Peyer's patch (tissue), 4 donors: ENCODE measurements at regions not wholly inside any gene's neighbourhood (a gene's known extent, or its start where the extent isn't known, plus 50 kb on each side); places are given as distances from the start of the nearest gene placed in this dataset.

Experiments
- DNase-seq, 3 donors: peaks; one replicate each; pipeline ENCODE4 v3.0.0-alpha.2; 2017 to 2019
- H3K27ac ChIP-seq, 4 donors: fragments of 200-600 bp; sonication (generic); one replicate each; pipeline ENCODE4 v1.5.1; 2016 to 2019
- H3K27me3 ChIP-seq, 2 donors: fragments of 200-600 bp; sonication (generic); one replicate each; pipeline ENCODE4 v1.5.1; 2019
- H3K36me3 ChIP-seq, 3 donors: fragments of 200-600 bp; sonication (generic); one replicate each; pipeline ENCODE4 v1.5.1; 2016 to 2019
- H3K4me1 ChIP-seq, 4 donors: fragments of 200-600 bp; sonication (generic); one replicate each; pipeline ENCODE4 v1.5.1; 2016 to 2019
- H3K4me3 ChIP-seq, 4 donors: fragments of 200-600 bp; sonication (generic); 1 replicate in 3 of 4; 2 replicates in 1 of 4; pipeline ENCODE4 v1.5.1; 2016 to 2019; ENCODE audit warnings: mild to moderate bottlenecking in 1 of 4
- H3K9me3 ChIP-seq, 4 donors: fragments of 200-600 bp; sonication (generic); one replicate each; pipeline ENCODE4 v1.5.1; 2016 to 2019; ENCODE audit warnings: mild to moderate bottlenecking in 1 of 4
- POLR2A ChIP-seq, 2 donors: fragments of 450-650 bp; IDR thresholded peaks; one replicate each; pipeline ENCODE4 v1.5.1; 2017; ENCODE audit warnings: antibody characterized with exemption in 2 of 2, mild to moderate bottlenecking in 2 of 2, moderate library complexity in 2 of 2
- TF ChIP-seq, protein P1 (sequence below), 6 experiments: fragments of 450-650 bp in 4 of 6; fragments of 200-600 bp in 2 of 6; sonication (generic) in 1 of 6; IDR thresholded peaks; one replicate each; pipeline ENCODE4 v1.5.1; 2017 to 2019; ENCODE audit warnings: antibody characterized with exemption in 6 of 6, mild to moderate bottlenecking in 3 of 6, moderate library complexity in 1 of 6

DNA sequence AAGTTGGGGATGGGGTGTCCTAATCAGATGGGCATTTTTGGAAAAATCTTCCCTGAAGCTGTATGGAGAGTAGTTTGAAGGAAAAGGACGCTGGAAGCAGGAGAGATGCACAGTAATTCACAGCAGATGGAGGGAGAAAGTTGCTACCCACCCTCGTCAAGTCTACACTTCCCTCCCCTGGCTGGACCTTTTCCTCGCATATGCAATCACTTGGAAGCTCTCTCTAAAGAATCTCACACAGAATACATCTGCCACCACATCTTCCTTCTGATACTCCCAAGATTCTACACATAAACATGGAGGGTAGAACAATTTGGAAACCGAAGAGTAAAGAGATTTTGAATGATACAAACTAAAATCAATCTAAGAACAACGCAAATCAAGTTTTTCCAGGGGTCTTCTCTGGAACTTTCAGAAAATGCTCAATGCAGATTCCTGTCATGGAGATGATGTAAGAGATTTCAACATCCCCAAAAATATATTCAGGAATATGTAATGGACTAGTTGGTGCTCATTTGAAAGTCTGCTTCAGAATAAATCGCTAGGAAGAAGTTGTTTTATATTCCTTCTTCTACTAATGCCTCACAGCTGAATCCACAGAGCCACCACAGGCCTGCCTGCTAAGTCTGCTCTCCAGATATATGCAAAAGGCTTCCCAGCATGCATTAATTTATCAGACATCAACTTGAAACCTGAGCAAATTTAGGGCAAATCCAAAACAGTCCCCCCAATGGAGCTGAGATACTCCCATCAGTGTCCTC is 291.5 kb downstream of the LRATD1 start:
- Histone ChIP-seq H3K9me3 (no peaks in the 10 kb centered on the region), H3K4me1 (no peaks in the 10 kb centered on the region), H3K27ac (no peak overlapping the region), H3K4me3 (no peak overlapping the region), H3K27me3 (no peaks in the 10 kb centered on the region), H3K36me3 (no peaks in the 10 kb centered on the region)
- TF ChIP-seq POLR2A (IDR thresholded peaks at IDR 0.05) = no peak
- TF ChIP-seq, protein P1, sequence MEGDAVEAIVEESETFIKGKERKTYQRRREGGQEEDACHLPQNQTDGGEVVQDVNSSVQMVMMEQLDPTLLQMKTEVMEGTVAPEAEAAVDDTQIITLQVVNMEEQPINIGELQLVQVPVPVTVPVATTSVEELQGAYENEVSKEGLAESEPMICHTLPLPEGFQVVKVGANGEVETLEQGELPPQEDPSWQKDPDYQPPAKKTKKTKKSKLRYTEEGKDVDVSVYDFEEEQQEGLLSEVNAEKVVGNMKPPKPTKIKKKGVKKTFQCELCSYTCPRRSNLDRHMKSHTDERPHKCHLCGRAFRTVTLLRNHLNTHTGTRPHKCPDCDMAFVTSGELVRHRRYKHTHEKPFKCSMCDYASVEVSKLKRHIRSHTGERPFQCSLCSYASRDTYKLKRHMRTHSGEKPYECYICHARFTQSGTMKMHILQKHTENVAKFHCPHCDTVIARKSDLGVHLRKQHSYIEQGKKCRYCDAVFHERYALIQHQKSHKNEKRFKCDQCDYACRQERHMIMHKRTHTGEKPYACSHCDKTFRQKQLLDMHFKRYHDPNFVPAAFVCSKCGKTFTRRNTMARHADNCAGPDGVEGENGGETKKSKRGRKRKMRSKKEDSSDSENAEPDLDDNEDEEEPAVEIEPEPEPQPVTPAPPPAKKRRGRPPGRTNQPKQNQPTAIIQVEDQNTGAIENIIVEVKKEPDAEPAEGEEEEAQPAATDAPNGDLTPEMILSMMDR (IDR thresholded peaks at IDR 0.05) = no peak
- DNase-seq = no peak

DNA sequence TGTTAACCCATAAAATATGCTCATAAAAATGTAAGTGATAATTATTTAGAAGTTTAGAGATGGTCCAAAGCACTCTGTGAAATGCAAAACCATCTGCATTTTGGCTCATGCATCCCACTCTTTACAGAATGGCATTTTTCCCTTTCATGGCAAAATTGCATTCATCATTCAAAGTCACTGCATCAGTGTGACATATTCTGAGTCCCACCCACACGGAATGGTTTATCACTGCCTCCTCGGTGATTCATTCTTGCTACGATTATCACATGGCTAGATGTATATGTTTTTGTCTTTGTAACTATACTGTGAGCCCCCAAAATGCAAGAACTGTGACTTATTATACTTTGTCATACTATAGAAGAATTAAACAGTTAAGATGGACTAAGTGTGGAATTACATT is 293.0 kb downstream of the LRATD1 start:
- no peak for DNase-seq
- TF ChIP-seq POLR2A (IDR thresholded peaks at IDR 0.05) = no peak
- TF ChIP-seq, protein P1 (IDR thresholded peaks at IDR 0.05) = no peak
- H3K4me3 ChIP-seq = no peak overlapping the region

DNA sequence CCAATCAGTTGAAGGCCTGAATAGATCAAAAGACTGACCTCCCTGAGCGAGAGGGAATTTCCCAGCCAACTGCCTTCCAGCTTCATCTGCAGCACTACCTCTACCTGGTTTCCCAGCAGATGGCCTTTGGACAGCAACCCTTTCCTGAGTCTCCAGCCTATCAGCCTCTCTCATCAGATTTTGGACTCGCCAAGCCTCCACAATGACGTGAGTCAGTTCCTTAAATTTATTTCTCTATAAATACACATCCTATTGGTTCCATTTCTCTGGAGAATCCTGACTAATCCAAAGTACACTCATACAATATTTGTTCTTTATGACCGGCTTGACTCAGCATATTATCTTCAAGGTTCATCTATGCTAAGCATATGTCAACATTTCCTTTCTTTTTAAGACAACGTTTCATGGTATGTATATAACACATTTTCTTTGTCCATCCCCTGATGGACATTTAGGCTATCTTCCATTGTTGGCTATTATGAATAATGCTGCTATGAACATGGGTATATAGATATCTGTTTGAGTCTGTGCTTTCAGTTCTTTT is 294.6 kb downstream of the LRATD1 start:
- Histone ChIP-seq H3K9me3 (no peaks in the 10 kb centered on the region), H3K36me3 (no peaks in the 10 kb centered on the region), H3K4me3 (no peak overlapping the region), H3K4me1 (no peaks in the 10 kb centered on the region), H3K27me3 (no peaks in the 10 kb centered on the region), H3K27ac (no peak overlapping the region)
- DNase-seq = no peak
- no peak for TF ChIP-seq POLR2A (IDR thresholded peaks at IDR 0.05)
- TF ChIP-seq, protein P1 (IDR thresholded peaks at IDR 0.05) = no peak

More for the DNA sequence above, 293.0 kb downstream of the LRATD1 start:
- Histone ChIP-seq H3K36me3 (no peaks in the 10 kb centered on the region), H3K27me3 (no peaks in the 10 kb centered on the region), H3K27ac (no peak overlapping the region), H3K9me3 (no peaks in the 10 kb centered on the region), H3K4me1 (no peaks in the 10 kb centered on the region)

DNA sequence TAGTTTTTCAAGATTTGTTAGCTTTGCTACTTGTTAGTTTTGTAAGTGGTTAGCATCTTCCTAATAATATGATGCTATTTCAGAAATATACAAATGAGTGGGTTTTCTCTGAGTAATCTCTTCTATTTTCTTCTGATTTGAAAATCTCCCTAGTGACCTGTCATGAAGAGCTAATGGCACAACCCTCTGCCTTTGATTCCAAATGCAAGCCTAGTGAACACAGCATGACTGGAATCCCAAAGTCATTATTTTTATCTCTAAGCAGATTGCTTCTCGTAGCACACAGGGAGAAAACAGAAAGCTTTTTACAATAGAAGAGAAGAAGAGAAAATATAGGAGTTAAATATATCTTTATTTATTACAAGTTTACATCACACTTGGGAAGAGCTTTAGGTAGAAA is 295.5 kb downstream of the LRATD1 start:
- DNase-seq = no peak
- no peaks in the 10 kb centered on the region for H3K4me1 ChIP-seq
- H3K27ac ChIP-seq = no peak overlapping the region
- no peaks in the 10 kb centered on the region for H3K9me3 ChIP-seq
- no peak overlapping the region for H3K4me3 ChIP-seq
- H3K27me3 ChIP-seq = no peaks in the 10 kb centered on the region
- TF ChIP-seq, protein P1 (IDR thresholded peaks at IDR 0.05) = no peak
- no peak for TF ChIP-seq POLR2A (IDR thresholded peaks at IDR 0.05)
- H3K36me3 ChIP-seq = no peaks in the 10 kb centered on the region

DNA sequence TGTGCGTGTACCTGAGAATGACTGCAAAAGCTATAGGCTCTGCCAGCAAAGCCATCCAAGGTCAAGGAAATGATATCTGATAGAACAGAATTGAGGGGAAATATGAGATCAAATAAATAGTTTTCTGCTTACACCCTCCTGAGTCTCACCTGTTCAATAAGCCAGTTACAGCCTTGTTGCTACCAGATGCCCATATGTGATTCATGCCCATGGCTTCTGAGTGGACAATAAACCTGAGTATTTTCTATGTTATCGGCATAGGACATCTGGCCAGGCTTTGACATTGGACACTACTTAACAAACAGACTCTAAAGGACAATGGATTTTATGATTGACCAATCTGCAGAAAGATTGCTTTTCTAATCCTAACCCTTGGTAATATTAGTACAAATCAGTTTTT is 297.9 kb downstream of the LRATD1 start:
- H3K36me3 ChIP-seq = no peaks in the 10 kb centered on the region
- no peaks in the 10 kb centered on the region for H3K4me1 ChIP-seq
- TF ChIP-seq, protein P1 (IDR thresholded peaks at IDR 0.05) = no peak
- no peak for TF ChIP-seq POLR2A (IDR thresholded peaks at IDR 0.05)
- H3K9me3 ChIP-seq = no peaks in the 10 kb centered on the region
- H3K27ac ChIP-seq = no peak overlapping the region
- no peak overlapping the region for H3K4me3 ChIP-seq
- H3K27me3 ChIP-seq = no peaks in the 10 kb centered on the region
- no peak for DNase-seq
